NOMO-1 treated with dmso at 0.1 percent for 144 hours (cell line): ENCODE measurements at regions not wholly inside any gene's neighbourhood (a gene's known extent, or its start where the extent isn't known, plus 50 kb on each side); places are given as distances from the start of the nearest gene placed in this dataset.
A peak's percentile ranks its signal among the peaks of the same experiment; 100 is the strongest.
"Not testable (repeated sequence)": the region's sequence is repeated elsewhere in the genome, so short reads cannot be mapped to it uniquely, and the experiment has no call there.

Experiments
- DNase-seq: peaks from one replicate; lab custom pipeline; 2025; ENCODE audit not compliant: unreplicated experiment; lab: John Stamatoyannopoulos, UW

GRCh38 chr18:11387880-11388279 lies 221.5 kb upstream of the SLC35G4 start:
- peak; percentile 8 for DNase-seq

GRCh38 chr18:11383381-11383780 lies 226.0 kb upstream of the SLC35G4 start:
- no peak for DNase-seq

GRCh38 chr18:11380968-11381367 lies 228.4 kb upstream of the SLC35G4 start:
- no peak for DNase-seq

GRCh38 chr18:11379660-11380059 lies 229.7 kb upstream of the SLC35G4 start:
- no peak for DNase-seq

- no peak for DNase-seq
Measured at GRCh38 chr18:11377766-11378540, 228.6 kb upstream of the PIEZO2 start.

- DNase-seq: no peak
Measured at GRCh38 chr18:11372163-11372562, 222.8 kb upstream of the PIEZO2 start.

GRCh38 chr18:11369556-11369955 lies 220.2 kb upstream of the PIEZO2 start:
- peak; percentile 7 for DNase-seq

- DNase-seq: peak; percentile 29
Measured at GRCh38 chr18:11368020-11368419, 218.7 kb upstream of the PIEZO2 start.

GRCh38 chr18:11367351-11367750 lies 218.0 kb upstream of the PIEZO2 start:
- DNase-seq: no peak

- no peak for DNase-seq
Measured at GRCh38 chr18:11366410-11366809, 217.0 kb upstream of the PIEZO2 start.

GRCh38 chr18:11362856-11363255 lies 213.5 kb upstream of the PIEZO2 start:
- DNase-seq: no peak

- DNase-seq: not testable (repeated sequence)
Measured at GRCh38 chr18:11361862-11362261, 212.5 kb upstream of the PIEZO2 start.

GRCh38 chr18:11357678-11358077 lies 208.3 kb upstream of the PIEZO2 start:
- no peak for DNase-seq

- not testable (repeated sequence) for DNase-seq
Measured at GRCh38 chr18:11344576-11344975, 195.2 kb upstream of the PIEZO2 start.

GRCh38 chr18:11343096-11343495 lies 193.7 kb upstream of the PIEZO2 start:
- DNase-seq: no peak

GRCh38 chr18:11342115-11342514 lies 192.7 kb upstream of the PIEZO2 start:
- DNase-seq: not testable (repeated sequence)

- no peak for DNase-seq
Measured at GRCh38 chr18:11339188-11339775, 189.9 kb upstream of the PIEZO2 start.

GRCh38 chr18:11336241-11336640 lies 186.9 kb upstream of the PIEZO2 start:
- DNase-seq: no peak

GRCh38 chr18:11327391-11328009 lies 178.1 kb upstream of the PIEZO2 start:
- DNase-seq: no peak

- DNase-seq: peak; percentile 46
Measured at GRCh38 chr18:11324956-11325882, 175.8 kb upstream of the PIEZO2 start.

GRCh38 chr18:11324510-11324909 lies 175.1 kb upstream of the PIEZO2 start:
- no peak for DNase-seq
